ENCODE measurements at regions not wholly inside any gene's neighbourhood (a gene's known extent, or its start where the extent isn't known, plus 50 kb on each side); places are given as distances from the start of the nearest gene placed in this dataset.

- ATAC-seq (ENCODE audit: low FRiP score in 2 of 2), result no peak
These were observed 259.9 kb upstream of the CPNE8 start for GRCh38 chr12:39165338-39165737.

DNA sequence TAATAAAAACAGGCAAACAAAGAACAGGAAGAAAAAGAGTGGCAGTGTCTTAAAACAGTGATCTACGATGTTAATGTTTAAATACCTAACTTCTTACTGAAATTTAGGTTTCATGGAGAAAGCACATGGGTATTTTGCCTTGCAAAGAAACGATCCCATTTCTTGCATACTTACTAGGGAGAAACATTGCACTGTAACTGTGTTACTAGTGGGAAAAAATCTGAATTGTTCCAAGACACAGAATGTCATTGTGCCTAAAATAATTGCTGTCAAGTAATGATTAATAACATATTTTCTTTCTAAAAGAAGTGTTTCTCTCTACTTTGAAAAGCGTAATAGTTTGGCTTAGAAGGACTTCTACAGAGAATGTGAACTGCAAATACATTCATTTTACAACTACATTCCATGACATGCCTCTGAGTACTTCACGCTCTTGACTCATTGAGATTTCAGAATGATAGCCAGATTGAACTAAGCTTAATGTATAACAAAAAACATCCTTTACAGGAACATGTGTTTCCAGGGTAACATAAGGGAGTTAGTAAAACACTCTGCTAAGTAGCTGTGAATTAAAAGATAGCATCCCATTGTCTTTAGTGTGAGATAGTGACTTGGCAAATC is 256.2 kb upstream of the CPNE8 start:
- Histone ChIP-seq H3K27me3 (no peaks in the 10 kb centered on the region), H3K27ac (no peak overlapping the region), H3K4me1 (no peaks in the 10 kb centered on the region), H3K36me3 (no peaks in the 10 kb centered on the region), H3K9me3 (no peaks in the 10 kb centered on the region), H3K4me3 (no peak overlapping the region)
- WGBS, 2 donors, result 52 to 63% methylated on average over 4 of the region's 4 CpGs
- no peak for DNase-seq
- ATAC-seq (ENCODE audit: low FRiP score in 2 of 2), result no peak
- TF ChIP-seq EP300 (IDR thresholded peaks at IDR 0.05) (no peak), POLR2A (IDR thresholded peaks at IDR 0.05) (no peak), CTCF (IDR thresholded peaks at IDR 0.05) (no peak), POLR2AphosphoS5 (IDR thresholded peaks at IDR 0.05) (no peak)

More at GRCh38 chr12:39165338-39165737, 259.9 kb upstream of the CPNE8 start:
- no peaks in the 10 kb centered on the region for H3K9me3 ChIP-seq
- no peaks in the 10 kb centered on the region for H3K4me1 ChIP-seq
- no peak overlapping the region for H3K4me3 ChIP-seq
- H3K27ac ChIP-seq, result no peak overlapping the region
- no peak for DNase-seq
- no peak for TF ChIP-seq CTCF (IDR thresholded peaks at IDR 0.05)
- no peak for TF ChIP-seq POLR2AphosphoS5 (IDR thresholded peaks at IDR 0.05)
- TF ChIP-seq POLR2A (IDR thresholded peaks at IDR 0.05), result no peak
- TF ChIP-seq EP300 (IDR thresholded peaks at IDR 0.05), result no peak
- no peaks in the 10 kb centered on the region for H3K27me3 ChIP-seq
- H3K36me3 ChIP-seq, result no peaks in the 10 kb centered on the region

GRCh38 chr12:39157696-39158342 is 252.4 kb upstream of the CPNE8 start:
- ATAC-seq (ENCODE audit: low FRiP score in 2 of 2), result no peak
- H3K4me1 ChIP-seq, result no peaks in the 10 kb centered on the region
- no peaks in the 10 kb centered on the region for H3K36me3 ChIP-seq
- no peak for DNase-seq
- WGBS, 2 donors, result 61 to 64% methylated on average over 5 of the region's 5 CpGs
- H3K27me3 ChIP-seq, result no peaks in the 10 kb centered on the region
- TF ChIP-seq CTCF (IDR thresholded peaks at IDR 0.05) (no peak), EP300 (IDR thresholded peaks at IDR 0.05) (no peak), POLR2AphosphoS5 (IDR thresholded peaks at IDR 0.05) (no peak), POLR2A (IDR thresholded peaks at IDR 0.05) (no peak)
- no peak overlapping the region for H3K4me3 ChIP-seq
- H3K9me3 ChIP-seq, result no peaks in the 10 kb centered on the region
- no peak overlapping the region for H3K27ac ChIP-seq

GRCh38 chr12:39145175-39145999 is 240.0 kb upstream of the CPNE8 start:
- peaks cover 0 to 16% (median 9%) of the 10 kb centered on the region in 4 donors for H3K4me1 ChIP-seq
- TF ChIP-seq EP300 (IDR thresholded peaks at IDR 0.05), result no peak
- peak; percentile 66 to 83 (median 74) for TF ChIP-seq CTCF (IDR thresholded peaks at IDR 0.05)
- DNase-seq (peak; percentile 47 to 93), ATAC-seq (ENCODE audit: low FRiP score in 2 of 2) (peak in 1 of 2 donors; percentile 96)
- H3K27me3 ChIP-seq, result peaks cover 0 to 7% (median 0%) of the 10 kb centered on the region in 4 donors
- 6 to 16% methylated on average over 16 to 69 of the region's 70 CpGs for WGBS, 2 donors
- peaks cover 4 to 11% (median 6%) of the 10 kb centered on the region in 4 donors for H3K9me3 ChIP-seq
- H3K36me3 ChIP-seq, result no peaks in the 10 kb centered on the region
- H3K4me3 ChIP-seq, result peak overlapping the region in 3 of 4 donors; percentile 48 to 60 (median 57)
- H3K27ac ChIP-seq, result peak overlapping the region in 1 of 4 donors; percentile 44
